Stimulated activated CD4-positive, alpha-beta T cell treated with anti-CD3 and anti-CD28 coated beads, Interleukin-1b, Interleukin-23, amount 100 ng/mL, for 24 hours (primary cell): ENCODE measurements at regions not wholly inside any gene's neighbourhood (a gene's known extent, or its start where the extent isn't known, plus 50 kb on each side); places are given as distances from the start of the nearest gene placed in this dataset.
"Not testable (repeated sequence)": the region's sequence is repeated elsewhere in the genome, so short reads cannot be mapped to it uniquely, and the experiment has no call there.

ENCODE experiments used
- DNase-seq, 4 experiments: peaks; one replicate each; pipeline ENCODE4 v3.0.0-alpha.2; 2020; ENCODE audit warnings: low read depth in 4 of 4, low spot score in 1 of 4

DNA sequence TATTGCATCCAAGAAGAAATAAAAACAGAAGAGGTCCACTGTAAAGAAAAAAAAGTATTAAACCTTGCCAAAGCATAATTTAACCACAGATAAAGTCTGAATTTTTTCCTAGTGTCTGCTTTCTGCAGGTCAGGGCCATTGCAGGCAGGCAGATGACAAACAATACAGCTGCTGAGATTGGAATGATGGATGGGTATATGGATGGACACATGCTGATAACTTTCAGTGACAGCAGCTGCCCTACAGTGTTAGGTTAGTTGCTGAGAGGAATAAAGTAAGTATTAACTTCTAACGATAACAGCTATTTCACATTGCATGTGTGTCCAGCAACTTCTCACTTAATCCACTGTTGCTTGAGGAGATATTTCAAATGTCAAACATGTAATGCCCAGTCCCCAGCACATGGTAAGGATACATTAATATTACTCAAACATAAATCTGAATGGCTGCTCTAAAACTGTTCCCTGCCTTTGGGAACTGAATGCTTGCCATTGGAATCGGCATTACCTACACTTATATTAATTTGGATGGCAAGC lies 515.3 kb downstream of the RMST start:
- DNase-seq, result no peak

DNA sequence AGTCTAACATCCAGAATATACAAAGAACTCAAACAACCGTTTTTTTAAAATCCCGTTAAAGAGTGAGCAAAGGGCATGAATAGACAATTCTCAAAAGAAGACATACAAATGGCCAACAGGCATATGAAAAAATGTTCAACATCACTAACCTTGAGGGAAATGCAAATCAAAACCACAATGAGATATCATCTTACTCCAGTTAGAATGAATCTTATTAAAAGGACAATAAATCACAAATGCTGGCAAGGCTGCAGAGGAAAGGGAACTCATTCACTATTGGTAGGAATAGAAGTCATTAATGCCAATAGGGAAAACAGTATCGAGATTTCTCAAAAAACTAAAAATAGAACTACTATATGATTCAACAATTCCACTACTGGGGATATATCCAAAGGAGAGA lies 520.1 kb downstream of the RMST start:
- no peak for DNase-seq

DNA sequence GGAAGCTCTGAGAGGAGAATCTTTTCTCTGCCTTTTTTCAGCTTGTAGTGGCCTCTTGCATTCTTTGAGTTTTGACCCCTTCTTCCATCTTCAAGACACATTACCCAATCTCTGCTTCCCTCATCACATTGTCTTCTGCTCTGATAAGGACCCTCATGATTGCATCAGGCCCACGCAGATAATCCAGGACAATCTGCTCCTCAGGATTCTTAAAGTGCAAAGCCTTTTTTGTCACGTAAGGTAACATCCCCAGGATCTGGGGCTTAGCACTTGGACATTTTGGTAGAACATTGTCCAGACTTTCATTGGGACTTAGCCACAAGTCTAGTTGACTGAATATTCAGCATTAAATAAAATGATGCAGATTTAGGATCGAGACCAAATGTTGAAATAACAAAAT lies 521.2 kb downstream of the RMST start:
- DNase-seq, result no peak

DNA sequence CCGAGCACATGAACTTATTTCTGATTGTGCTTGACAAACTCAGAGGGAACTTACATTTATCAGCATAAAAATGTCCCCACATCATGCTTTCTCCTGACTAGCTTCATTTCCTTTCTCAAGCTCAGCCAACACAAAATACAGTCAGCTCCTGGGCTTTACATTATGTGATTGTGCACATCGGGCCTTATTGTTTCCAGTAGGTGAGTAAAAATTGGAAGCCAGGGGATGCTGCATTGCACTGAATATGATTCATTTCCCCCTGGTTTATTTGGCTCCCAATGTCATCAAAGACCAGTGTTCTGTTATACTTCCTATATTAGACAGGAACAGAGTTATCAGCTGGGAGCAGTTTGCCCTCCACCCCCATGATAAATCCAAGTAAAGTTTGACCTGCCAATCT lies 521.8 kb downstream of the RMST start:
- DNase-seq, result no peak

- DNase-seq, result no peak
These were observed 522.5 kb downstream of the RMST start for GRCh38 chr12:97984974-97985580.

- DNase-seq, result no peak
These were observed 523.2 kb downstream of the RMST start for GRCh38 chr12:97985834-97986233.

DNA sequence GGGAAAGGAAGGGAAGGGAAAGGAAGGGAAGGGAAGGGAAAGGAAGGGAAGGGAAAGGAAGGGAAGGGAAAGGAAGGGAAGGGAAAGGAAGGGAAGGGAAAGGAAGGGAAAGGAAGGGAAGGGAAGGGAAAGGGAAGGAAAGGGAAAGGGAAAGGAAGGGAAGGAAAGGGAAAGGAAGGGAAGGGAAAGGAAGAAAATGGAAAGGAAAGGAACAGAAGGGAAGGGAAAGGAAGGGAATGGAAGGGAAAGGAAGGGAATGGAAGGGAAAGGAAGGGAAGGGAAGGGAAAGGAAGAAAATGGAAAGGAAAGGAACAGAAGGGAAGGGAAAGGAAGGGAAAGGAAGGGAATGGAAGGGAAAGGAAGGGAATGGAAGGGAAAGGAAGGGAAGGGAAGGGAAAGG lies 526.0 kb downstream of the RMST start:
- DNase-seq, result not testable (repeated sequence)

DNA sequence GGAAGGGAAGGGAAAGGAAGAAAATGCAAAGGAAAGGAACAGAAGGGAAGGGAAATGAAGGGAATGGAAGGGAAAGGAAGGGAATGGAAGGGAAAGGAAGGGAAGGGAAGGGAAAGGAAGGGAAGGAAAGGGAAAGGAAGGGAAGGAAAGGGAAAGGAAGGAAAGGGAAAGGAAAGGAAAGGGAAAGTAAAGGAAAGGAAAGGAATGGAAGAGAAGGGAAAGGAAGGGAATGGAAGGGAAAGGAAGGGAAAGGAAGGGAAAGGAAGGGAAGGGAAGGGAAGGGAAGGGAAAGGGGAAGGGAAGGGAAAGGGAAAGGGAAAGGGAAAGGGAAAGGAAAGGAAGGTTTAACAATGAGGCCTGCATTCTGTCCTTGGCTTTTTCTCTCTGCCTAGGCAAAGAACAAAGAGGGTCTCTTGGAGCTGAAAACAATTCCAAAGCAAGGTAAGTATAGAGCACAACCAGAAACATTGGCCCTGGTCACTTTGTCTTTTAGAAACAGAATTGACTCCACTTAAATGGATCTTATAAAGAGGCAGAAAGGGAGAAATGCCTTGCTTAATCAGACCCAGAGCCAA lies 525.9 kb upstream of the TMPO start:
- no peak for DNase-seq

DNA sequence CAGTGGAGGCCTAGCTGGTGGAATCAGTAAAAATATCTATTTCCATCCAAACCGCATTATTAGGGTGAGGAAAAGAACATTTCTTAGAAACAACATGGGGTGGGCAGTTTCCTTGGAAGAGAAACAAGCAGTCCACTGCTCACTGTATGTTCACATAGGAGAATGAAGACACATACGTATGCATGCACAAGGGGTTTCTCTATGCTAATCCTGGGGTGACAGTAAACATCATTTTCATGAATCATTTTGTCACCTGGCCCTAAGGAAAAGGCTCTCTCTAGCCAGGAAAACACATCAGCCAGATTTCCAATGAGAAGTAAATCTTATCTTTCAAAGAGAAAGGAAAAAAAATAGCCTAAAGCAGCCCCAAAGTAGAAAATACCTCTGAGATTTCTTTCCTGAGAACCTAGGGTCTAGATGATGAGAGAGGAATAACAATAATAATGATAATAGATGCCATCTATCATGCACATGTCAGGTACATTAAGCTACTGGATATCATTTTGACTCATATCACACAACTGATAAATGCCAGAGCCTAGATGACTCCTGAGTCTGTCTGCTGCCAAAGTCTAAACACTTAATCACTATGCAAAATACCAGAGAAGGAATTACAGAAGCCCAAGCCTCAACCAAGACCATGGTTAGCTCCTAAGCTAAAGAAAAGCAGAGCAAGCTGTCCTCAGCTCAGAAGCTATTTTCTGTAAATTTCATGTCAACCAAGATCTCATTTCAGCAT lies 520.5 kb upstream of the TMPO start:
- DNase-seq, result no peak

- no peak for DNase-seq
These were observed 519.8 kb upstream of the TMPO start for GRCh38 chr12:97995559-97995958.

- DNase-seq, result no peak
These were observed 514.0 kb upstream of the TMPO start for GRCh38 chr12:98001430-98001829.

DNA sequence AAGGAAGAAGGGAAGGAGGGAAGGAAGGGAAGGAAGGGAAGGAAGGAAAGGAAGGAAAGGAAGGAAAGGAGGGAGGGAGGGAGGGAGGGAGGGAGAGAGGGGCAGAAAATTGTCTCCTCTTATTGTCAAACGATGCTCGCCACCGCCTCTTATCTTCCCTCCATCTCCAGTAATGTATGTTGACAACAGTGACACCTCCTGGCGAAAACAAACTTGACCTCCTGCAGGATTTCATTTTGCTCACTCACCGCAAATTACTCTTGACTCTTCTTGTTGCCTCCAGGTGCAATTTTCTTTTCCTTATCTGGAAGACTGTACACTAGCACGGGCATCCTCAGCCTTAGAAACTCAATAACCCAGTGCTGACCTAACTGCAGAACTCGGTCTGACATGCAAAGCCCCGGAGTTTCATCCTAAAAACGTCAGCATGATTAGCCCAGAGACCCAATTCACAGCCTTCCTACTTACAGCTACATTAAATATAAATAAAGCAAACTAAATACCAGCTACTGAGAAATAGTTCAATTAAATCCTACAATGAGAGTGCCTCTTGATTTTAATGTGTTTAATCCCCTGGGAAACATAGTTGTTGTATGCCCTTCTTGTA lies 512.4 kb upstream of the TMPO start:
- DNase-seq, result no peak

DNA sequence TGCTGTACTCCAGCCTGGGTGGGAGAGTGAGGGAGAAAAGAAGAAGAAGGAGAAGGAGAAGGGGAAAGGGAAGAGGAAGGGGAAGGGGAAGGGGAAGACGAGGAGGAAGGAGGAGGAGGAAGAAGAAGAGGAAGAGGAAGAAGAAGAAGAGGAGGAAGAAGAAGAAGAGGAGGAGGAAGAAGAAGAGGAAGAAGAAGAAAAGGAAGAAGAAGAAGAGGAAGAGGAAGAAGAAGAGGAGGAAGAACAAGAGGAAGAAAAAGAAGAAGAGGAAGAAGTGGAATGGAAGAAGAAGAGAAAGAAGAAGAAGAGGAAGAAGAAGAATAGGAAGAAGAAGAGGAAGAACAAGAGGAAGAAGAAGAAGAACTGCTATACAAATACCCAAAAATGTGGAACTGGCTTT lies 507.4 kb upstream of the TMPO start:
- no peak for DNase-seq

- DNase-seq, result no peak
These were observed 501.8 kb upstream of the TMPO start for GRCh38 chr12:98013560-98013959.

GRCh38 chr12:98018836-98019235 lies 496.6 kb upstream of the TMPO start:
- no peak for DNase-seq

GRCh38 chr12:98020376-98020775 lies 495.0 kb upstream of the TMPO start:
- DNase-seq, result no peak

GRCh38 chr12:98022961-98023360 lies 492.4 kb upstream of the TMPO start:
- no peak for DNase-seq

DNA sequence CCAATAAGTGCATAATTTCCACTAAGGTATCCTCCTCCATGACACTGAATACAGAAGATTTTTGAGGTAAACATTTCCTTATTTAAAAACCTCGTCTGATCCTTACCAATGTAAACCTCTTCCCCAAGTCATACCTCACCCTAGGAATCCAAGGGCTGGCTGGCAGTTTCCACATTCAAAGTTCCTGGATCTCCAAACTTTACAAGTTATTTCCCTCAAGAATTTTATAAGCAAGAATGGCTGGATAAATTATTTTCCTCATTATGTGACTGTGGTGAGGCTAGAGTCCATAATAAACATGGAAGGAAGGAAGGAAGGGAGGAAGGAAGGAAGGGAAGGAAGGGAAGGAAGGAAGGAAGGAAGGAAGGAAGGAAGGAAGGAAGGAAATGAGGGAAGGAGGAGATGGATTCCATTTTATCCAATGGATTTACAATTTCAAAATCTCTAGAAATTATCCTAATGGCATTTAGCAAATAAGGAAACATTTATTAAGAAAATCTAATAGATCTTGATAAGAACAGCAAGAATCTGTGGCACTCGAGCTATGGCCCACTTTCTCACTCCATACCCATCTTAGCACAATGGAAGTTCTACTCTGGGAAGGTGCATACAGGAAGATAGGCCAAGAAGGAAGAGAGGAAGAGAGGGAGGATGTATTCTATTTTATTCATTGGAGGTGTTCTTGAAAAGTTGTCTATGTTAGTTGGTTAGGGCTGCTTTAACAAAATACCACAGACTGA lies 477.8 kb upstream of the TMPO start:
- DNase-seq, result no peak

GRCh38 chr12:98042668-98043067 lies 472.7 kb upstream of the TMPO start:
- no peak for DNase-seq

DNA sequence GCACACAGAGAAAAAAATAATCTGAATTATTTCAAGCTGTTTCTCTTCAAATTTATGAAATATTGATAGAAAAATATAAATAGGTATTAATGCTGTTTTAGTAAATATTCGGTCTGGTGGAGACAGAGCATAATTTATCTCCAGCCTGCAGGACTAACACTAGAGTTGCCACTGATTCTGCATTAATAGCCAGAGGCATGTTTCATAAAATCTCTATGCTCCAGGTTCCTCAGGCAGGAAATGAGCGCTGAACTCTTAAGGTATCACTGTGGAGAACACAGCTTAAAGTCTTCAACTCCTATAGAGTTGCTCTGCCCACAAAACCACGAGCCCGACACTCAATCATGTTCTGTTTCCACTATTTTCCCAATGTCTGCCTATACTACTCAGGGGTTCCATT lies 470.0 kb upstream of the TMPO start:
- DNase-seq, result no peak

DNA sequence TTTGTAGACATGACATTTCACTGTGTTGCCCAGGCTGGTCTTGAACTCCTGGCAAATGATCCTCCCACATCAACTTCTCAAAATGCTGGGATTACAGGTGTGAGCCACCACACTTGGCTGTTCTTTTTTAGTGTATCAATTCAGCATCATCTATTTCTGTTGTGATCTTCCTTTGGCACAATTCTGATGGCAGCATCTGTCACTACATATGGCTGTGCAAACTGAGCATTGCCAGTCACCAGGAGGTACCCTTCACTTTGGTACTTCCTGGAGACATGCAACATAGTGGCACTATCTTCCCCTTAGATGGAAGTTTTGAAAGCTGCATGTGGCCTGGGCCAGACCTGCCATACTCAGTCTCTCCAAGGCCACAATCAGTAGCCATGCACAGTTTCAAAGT lies 467.1 kb upstream of the TMPO start:
- no peak for DNase-seq
